GM23338 (cell line): ENCODE measurements at regions not wholly inside any gene's neighbourhood (a gene's known extent, or its start where the extent isn't known, plus 50 kb on each side); places are given as distances from the start of the nearest gene placed in this dataset.
A peak's percentile ranks its signal among the peaks of the same experiment; 100 is the strongest.

ENCODE experiments used
- ATAC-seq: fragments of 200-7000 bp; cut with Tn5 transposase; 3 replicates; pipeline ENCODE4 v1.9.1; 2020
- DNase-seq: peaks from one replicate; pipeline ENCODE4 v3.0.0-alpha.2; 2015; ENCODE audit warnings: low spot score
- H2AFZ ChIP-seq: fragments of 200-600 bp; sonication (generic); 2 replicates; pipeline ENCODE4 v1.8.0; 2016; ENCODE audit warnings: antibody characterized with exemption, mild to moderate bottlenecking, moderate library complexity
- H3F3A ChIP-seq: fragments of 200-600 bp; sonication (generic); replicated peaks from 2 replicates; pipeline ENCODE4 v1.8.0; 2017; ENCODE audit warnings: antibody characterized with exemption, mixed run types, low read depth
- H3K27ac ChIP-seq: fragments of 200-600 bp; sonication (generic); 2 replicates; pipeline ENCODE4 v1.6.1; 2016; ENCODE audit warnings: low read depth
- H3K27me3 ChIP-seq: fragments of 200-600 bp; sonication (generic); 2 replicates; pipeline ENCODE4 v1.8.0; 2016; ENCODE audit warnings: mild to moderate bottlenecking, mixed run types, moderate library complexity; ENCODE audit not compliant: insufficient read depth
- H3K36me3 ChIP-seq: fragments of 200-600 bp; sonication (generic); 2 replicates; pipeline ENCODE4 v1.8.0; 2016; ENCODE audit warnings: mild to moderate bottlenecking; ENCODE audit not compliant: insufficient read depth
- H3K4me1 ChIP-seq: fragments of 200-600 bp; sonication (generic); 2 replicates; pipeline ENCODE4 v1.8.0; 2016; ENCODE audit warnings: mild to moderate bottlenecking, moderate library complexity; ENCODE audit not compliant: insufficient read depth
- H3K4me2 ChIP-seq: fragments of 200-600 bp; sonication (generic); 2 replicates; pipeline ENCODE4 v1.7.1; 2017; ENCODE audit warnings: mixed run types
- H3K4me3 ChIP-seq: fragments of 200-600 bp; sonication (generic); 2 replicates; pipeline ENCODE4 v1.6.1; 2016; ENCODE audit warnings: mixed run types
- H3K79me2 ChIP-seq: fragments of 200-600 bp; sonication (generic); replicated peaks from 2 replicates; pipeline ENCODE4 v1.8.0; 2017; ENCODE audit warnings: mild to moderate bottlenecking; ENCODE audit not compliant: insufficient read depth
- H3K9me2 ChIP-seq: fragments of 200-600 bp; sonication (generic); 2 replicates; pipeline ENCODE4 v1.8.0; 2017; ENCODE audit not compliant: insufficient read depth
- H4K20me1 ChIP-seq: fragments of 200-600 bp; sonication (generic); replicated peaks from 2 replicates; pipeline ENCODE4 v1.8.0; 2017; ENCODE audit warnings: mild to moderate bottlenecking; ENCODE audit not compliant: insufficient read depth
- H3K27ac Mint-ChIP-seq: 2 replicates; pipeline ENCODE4 v1.8.0; 2020; ENCODE audit warnings: inconsistent platforms, mild to moderate bottlenecking, moderate library complexity, mixed read lengths
- H3K27me3 Mint-ChIP-seq: 3 replicates; pipeline ENCODE4 v1.8.0; 2022; ENCODE audit warnings: low read depth, mild to moderate bottlenecking, moderate library complexity, mixed read lengths, inconsistent platforms; ENCODE audit not compliant: insufficient read depth, poor library complexity
- H3K36me3 Mint-ChIP-seq: 3 replicates; pipeline ENCODE4 v1.8.0; 2021; ENCODE audit warnings: low read depth, mild to moderate bottlenecking, inconsistent platforms, moderate library complexity, mixed read lengths
- H3K4me1 Mint-ChIP-seq: 3 replicates; pipeline ENCODE4 v1.8.0; 2020; ENCODE audit warnings: mild to moderate bottlenecking, inconsistent platforms, mixed read lengths
- H3K4me3 Mint-ChIP-seq: 3 replicates; pipeline ENCODE4 v1.8.0; 2021; ENCODE audit warnings: moderate library complexity, mild to moderate bottlenecking, inconsistent platforms, mixed read lengths
- H3K9me3 Mint-ChIP-seq: 3 replicates; pipeline ENCODE4 v1.8.0; 2020; ENCODE audit warnings: moderate library complexity, mild to moderate bottlenecking, inconsistent platforms, mixed read lengths
- CREB1 ChIP-seq: fragments of 250-450 bp; sonication (Bioruptor Pico); IDR thresholded peaks from 2 replicates; pipeline ENCODE4 v1.5.0; 2020; ENCODE audit warnings: low read depth, mild to moderate bottlenecking, moderate library complexity
- EZH2 ChIP-seq: fragments of 200-600 bp; sonication (generic); IDR thresholded peaks from one replicate; pipeline ENCODE4 v1.8.0; 2017; ENCODE audit warnings: antibody characterized with exemption, mild to moderate bottlenecking, low read depth; ENCODE audit not compliant: unreplicated experiment
- NANOG ChIP-seq: IDR thresholded peaks from 2 replicates; pipeline ENCODE4 v1.6.1; 2016; ENCODE audit warnings: antibody characterized with exemption, borderline replicate concordance
- ZNF331 ChIP-seq: fragments of 250-450 bp; sonication (Bioruptor Pico); IDR thresholded peaks from 2 replicates; pipeline ENCODE4 v1.5.0; 2020; ENCODE audit warnings: low read depth, mild to moderate bottlenecking, moderate library complexity
- TF ChIP-seq, protein P1 (sequence below): fragments of 250-450 bp; sonication (Bioruptor Pico); IDR thresholded peaks from 2 replicates; pipeline ENCODE4 v1.5.0; 2020; ENCODE audit warnings: mild to moderate bottlenecking, moderate library complexity
- TF ChIP-seq, protein P2 (sequence below), 2 experiments: fragments of 200-600 bp in 1 of 2; sonication (generic) in 1 of 2; conservative IDR thresholded peaks; 2 replicates each; pipeline versions ENCODE4 v1.5.1 to v1.6.1; 2016 to 2017; ENCODE audit warnings: antibody characterized with exemption in 2 of 2, low read depth in 2 of 2, mild to moderate bottlenecking in 2 of 2, moderate library complexity in 1 of 2

DNA sequence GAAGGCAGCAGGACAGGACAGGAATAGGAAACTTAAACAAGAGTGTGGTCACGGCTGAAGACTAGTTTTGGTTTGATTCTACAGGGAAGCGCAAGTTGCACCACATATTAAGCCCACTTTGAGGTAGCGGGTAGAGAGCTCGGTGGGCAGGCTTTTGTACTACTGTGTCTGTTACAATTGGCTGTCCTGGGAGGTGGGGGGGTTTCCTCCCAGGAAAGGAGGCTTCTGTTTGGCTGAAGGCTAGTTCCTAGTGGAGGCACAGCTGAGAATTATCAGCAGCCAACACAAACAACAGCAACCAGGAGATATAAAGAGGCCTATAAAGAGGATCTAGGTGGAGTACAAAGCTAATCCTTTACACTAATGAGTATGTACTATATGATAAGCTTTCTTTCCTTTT lies 62.7 kb downstream of the ZNF648 start (continued):
- TF ChIP-seq, protein P1, sequence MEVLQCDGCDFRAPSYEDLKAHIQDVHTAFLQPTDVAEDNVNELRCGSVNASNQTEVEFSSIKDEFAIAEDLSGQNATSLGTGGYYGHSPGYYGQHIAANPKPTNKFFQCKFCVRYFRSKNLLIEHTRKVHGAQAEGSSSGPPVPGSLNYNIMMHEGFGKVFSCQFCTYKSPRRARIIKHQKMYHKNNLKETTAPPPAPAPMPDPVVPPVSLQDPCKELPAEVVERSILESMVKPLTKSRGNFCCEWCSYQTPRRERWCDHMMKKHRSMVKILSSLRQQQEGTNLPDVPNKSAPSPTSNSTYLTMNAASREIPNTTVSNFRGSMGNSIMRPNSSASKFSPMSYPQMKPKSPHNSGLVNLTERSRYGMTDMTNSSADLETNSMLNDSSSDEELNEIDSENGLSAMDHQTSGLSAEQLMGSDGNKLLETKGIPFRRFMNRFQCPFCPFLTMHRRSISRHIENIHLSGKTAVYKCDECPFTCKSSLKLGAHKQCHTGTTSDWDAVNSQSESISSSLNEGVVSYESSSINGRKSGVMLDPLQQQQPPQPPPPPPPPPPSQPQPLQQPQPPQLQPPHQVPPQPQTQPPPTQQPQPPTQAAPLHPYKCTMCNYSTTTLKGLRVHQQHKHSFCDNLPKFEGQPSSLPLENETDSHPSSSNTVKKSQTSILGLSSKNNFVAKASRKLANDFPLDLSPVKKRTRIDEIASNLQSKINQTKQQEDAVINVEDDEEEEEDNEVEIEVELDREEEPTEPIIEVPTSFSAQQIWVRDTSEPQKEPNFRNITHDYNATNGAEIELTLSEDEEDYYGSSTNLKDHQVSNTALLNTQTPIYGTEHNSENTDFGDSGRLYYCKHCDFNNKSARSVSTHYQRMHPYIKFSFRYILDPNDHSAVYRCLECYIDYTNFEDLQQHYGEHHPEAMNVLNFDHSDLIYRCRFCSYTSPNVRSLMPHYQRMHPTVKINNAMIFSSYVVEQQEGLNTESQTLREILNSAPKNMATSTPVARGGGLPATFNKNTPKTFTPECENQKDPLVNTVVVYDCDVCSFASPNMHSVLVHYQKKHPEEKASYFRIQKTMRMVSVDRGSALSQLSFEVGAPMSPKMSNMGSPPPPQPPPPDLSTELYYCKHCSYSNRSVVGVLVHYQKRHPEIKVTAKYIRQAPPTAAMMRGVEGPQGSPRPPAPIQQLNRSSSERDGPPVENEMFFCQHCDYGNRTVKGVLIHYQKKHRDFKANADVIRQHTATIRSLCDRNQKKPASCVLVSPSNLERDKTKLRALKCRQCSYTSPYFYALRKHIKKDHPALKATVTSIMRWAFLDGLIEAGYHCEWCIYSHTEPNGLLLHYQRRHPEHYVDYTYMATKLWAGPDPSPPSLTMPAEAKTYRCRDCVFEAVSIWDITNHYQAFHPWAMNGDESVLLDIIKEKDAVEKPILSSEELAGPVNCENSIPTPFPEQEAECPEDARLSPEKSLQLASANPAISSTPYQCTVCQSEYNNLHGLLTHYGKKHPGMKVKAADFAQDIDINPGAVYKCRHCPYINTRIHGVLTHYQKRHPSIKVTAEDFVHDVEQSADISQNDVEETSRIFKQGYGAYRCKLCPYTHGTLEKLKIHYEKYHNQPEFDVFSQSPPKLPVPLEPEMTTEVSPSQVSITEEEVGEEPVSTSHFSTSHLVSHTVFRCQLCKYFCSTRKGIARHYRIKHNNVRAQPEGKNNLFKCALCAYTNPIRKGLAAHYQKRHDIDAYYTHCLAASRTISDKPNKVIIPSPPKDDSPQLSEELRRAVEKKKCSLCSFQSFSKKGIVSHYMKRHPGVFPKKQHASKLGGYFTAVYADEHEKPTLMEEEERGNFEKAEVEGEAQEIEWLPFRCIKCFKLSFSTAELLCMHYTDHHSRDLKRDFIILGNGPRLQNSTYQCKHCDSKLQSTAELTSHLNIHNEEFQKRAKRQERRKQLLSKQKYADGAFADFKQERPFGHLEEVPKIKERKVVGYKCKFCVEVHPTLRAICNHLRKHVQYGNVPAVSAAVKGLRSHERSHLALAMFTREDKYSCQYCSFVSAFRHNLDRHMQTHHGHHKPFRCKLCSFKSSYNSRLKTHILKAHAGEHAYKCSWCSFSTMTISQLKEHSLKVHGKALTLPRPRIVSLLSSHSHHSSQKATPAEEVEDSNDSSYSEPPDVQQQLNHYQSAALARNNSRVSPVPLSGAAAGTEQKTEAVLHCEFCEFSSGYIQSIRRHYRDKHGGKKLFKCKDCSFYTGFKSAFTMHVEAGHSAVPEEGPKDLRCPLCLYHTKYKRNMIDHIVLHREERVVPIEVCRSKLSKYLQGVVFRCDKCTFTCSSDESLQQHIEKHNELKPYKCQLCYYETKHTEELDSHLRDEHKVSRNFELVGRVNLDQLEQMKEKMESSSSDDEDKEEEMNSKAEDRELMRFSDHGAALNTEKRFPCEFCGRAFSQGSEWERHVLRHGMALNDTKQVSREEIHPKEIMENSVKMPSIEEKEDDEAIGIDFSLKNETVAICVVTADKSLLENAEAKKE, result no peak
- no peak for TF ChIP-seq ZNF331 (CRISPR knock-in tag)
- TF ChIP-seq, protein P2, sequence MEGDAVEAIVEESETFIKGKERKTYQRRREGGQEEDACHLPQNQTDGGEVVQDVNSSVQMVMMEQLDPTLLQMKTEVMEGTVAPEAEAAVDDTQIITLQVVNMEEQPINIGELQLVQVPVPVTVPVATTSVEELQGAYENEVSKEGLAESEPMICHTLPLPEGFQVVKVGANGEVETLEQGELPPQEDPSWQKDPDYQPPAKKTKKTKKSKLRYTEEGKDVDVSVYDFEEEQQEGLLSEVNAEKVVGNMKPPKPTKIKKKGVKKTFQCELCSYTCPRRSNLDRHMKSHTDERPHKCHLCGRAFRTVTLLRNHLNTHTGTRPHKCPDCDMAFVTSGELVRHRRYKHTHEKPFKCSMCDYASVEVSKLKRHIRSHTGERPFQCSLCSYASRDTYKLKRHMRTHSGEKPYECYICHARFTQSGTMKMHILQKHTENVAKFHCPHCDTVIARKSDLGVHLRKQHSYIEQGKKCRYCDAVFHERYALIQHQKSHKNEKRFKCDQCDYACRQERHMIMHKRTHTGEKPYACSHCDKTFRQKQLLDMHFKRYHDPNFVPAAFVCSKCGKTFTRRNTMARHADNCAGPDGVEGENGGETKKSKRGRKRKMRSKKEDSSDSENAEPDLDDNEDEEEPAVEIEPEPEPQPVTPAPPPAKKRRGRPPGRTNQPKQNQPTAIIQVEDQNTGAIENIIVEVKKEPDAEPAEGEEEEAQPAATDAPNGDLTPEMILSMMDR (conservative IDR thresholded peaks at IDR 0.05; ENCODE audit: low read depth in 2 of 2), result no peak

DNA sequence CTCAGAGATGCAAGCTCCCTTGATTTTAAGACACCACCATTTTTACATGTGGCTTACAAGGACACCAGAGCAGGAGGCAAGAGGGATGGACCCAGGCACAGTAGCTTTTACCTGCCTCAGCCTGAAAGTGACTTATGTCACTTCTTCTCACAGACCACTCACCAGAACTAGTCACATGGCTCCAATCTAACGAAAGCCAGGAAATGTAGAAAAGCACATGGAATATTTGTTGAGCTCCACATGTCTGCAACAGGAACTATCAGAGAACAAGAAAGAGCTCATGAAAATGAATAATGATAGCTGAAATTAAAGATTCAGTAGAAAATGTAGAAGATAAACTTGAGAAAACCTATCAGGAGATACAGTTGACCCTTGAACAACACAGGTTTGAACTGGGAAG lies 69.4 kb downstream of the ZNF648 start:
- H4K20me1 ChIP-seq, result no peaks in the 10 kb centered on the region
- Mint-ChIP-seq H3K4me3 (no peak overlapping the region), H3K36me3 (no peaks in the 10 kb centered on the region), H3K4me1 (peaks cover 6% of the 10 kb centered on the region), H3K9me3 (no peaks in the 10 kb centered on the region), H3K27ac (no peak overlapping the region), H3K27me3 (no peaks in the 10 kb centered on the region)
- DNase-seq (no peak), ATAC-seq (no peak)
- no peaks in the 10 kb centered on the region for H3K36me3 ChIP-seq
- H3K9me2 ChIP-seq, result no peaks in the 10 kb centered on the region
- TF ChIP-seq NANOG (no peak), EZH2 (no peak), CREB1 (no peak)
- H3F3A ChIP-seq, result no peaks in the 10 kb centered on the region
- H2AFZ ChIP-seq, result peak overlapping the region; percentile 61; the same call in 1 of the 2 replicates
- no peak overlapping the region for H3K4me2 ChIP-seq
- no peak overlapping the region for H3K27ac ChIP-seq
- no peaks in the 10 kb centered on the region for H3K79me2 ChIP-seq
- H3K4me3 ChIP-seq, result no peak overlapping the region
- peaks cover 2% of the 10 kb centered on the region; the same call in 1 of the 2 replicates for H3K4me1 ChIP-seq
- no peaks in the 10 kb centered on the region for H3K27me3 ChIP-seq
